ENCODE measurements at regions not wholly inside any gene's neighbourhood (a gene's known extent, or its start where the extent isn't known, plus 50 kb on each side); places are given as distances from the start of the nearest gene placed in this dataset.
"Not testable (repeated sequence)": the region's sequence is repeated elsewhere in the genome, so short reads cannot be mapped to it uniquely, and the experiment has no call there.

GRCh38 chr12:114119316-114119715, 153.2 kb upstream of the RBM19 start:
- DNase-seq: no peak

- no peak for DNase-seq
Observed at GRCh38 chr12:114096461-114096860, 130.3 kb upstream of the RBM19 start.

- DNase-seq: no peak
Observed at GRCh38 chr12:114093520-114093919, 127.4 kb upstream of the RBM19 start.

GRCh38 chr12:114092981-114093380, 126.9 kb upstream of the RBM19 start:
- no peak for DNase-seq

GRCh38 chr12:114090211-114090610, 124.1 kb upstream of the RBM19 start:
- no peak for DNase-seq

GRCh38 chr12:114073076-114073475, 107.0 kb upstream of the RBM19 start:
- DNase-seq: no peak

- DNase-seq: no peak
Observed at GRCh38 chr12:114069507-114069906, 103.4 kb upstream of the RBM19 start.

- DNase-seq: no peak
Observed at GRCh38 chr12:114064497-114064896, 98.4 kb upstream of the RBM19 start.

GRCh38 chr12:114064034-114064433, 97.9 kb upstream of the RBM19 start:
- DNase-seq: not testable (repeated sequence)

GRCh38 chr12:114063435-114063834, 97.3 kb upstream of the RBM19 start:
- no peak for DNase-seq

- DNase-seq: not testable (repeated sequence)
Observed at GRCh38 chr12:114056351-114056750, 90.2 kb upstream of the RBM19 start.

- no peak for DNase-seq
Observed at GRCh38 chr12:114054982-114055381, 88.9 kb upstream of the RBM19 start.

GRCh38 chr12:114046236-114046998, 80.3 kb upstream of the RBM19 start:
- DNase-seq: no peak

- no peak for DNase-seq
Observed at GRCh38 chr12:114045349-114045748, 79.2 kb upstream of the RBM19 start.

GRCh38 chr12:114041590-114041989, 75.5 kb upstream of the RBM19 start:
- no peak for DNase-seq

GRCh38 chr12:114041136-114041535, 75.0 kb upstream of the RBM19 start:
- no peak for DNase-seq

- no peak for DNase-seq
Observed at GRCh38 chr12:114038962-114039361, 72.8 kb upstream of the RBM19 start.

GRCh38 chr12:114032801-114033200, 66.7 kb upstream of the RBM19 start:
- DNase-seq: no peak

- DNase-seq: no peak
Observed at GRCh38 chr12:114030451-114030850, 64.3 kb upstream of the RBM19 start.

- DNase-seq: no peak
Observed at GRCh38 chr12:114026805-114027204, 60.7 kb upstream of the RBM19 start.

GRCh38 chr12:114025935-114026334, 59.8 kb upstream of the RBM19 start:
- DNase-seq: no peak

- not testable (repeated sequence) for DNase-seq
Observed at GRCh38 chr12:114022081-114022480, 56.0 kb upstream of the RBM19 start.

GRCh38 chr12:114018669-114019068, 52.5 kb upstream of the RBM19 start:
- no peak for DNase-seq

Measured in activated CD4-positive, alpha-beta T cell treated with anti-CD3 and anti-CD28 coated beads for 48 hours (primary cell).